Fibroblast of lung (primary cell): ENCODE measurements at regions not wholly inside any gene's neighbourhood (a gene's known extent, or its start where the extent isn't known, plus 50 kb on each side); places are given as distances from the start of the nearest gene placed in this dataset.

Experiments
- CTCF ChIP-seq, 2 donors: IDR thresholded peaks in 1 of 2; conservative IDR thresholded peaks in 1 of 2; 1 replicate in 1 of 2; 2 replicates in 1 of 2; pipeline ENCODE4 v1.5.1; 2011 to 2012; ENCODE audit warnings: low read length in 2 of 2, control low read depth in 1 of 2, inconsistent platforms in 1 of 2, low read depth in 1 of 2, mild to moderate bottlenecking in 1 of 2
- EZH2 ChIP-seq: IDR thresholded peaks from 2 replicates; pipeline ENCODE4 v1.5.1; 2012; ENCODE audit warnings: low read length, control low read depth, mild to moderate bottlenecking; ENCODE audit errors: missing control alignments

GRCh38 chr11:45507916-45508315 lies 157.5 kb downstream of the CHST1 start:
- TF ChIP-seq CTCF (conservative IDR thresholded peaks at IDR 0.05 in 1 of 2, IDR thresholded peaks at IDR 0.05 in 1 of 2; ENCODE audit: low read depth in 1 of 2, low read length in 2 of 2) (no peak), EZH2 (no peak)
